GM06990 (cell line): ENCODE measurements at regions not wholly inside any gene's neighbourhood (a gene's known extent, or its start where the extent isn't known, plus 50 kb on each side); places are given as distances from the start of the nearest gene placed in this dataset.

Source experiments
- DNase-seq: peaks from one replicate; pipeline ENCODE4 v3.0.0-alpha.2; 2011; ENCODE audit not compliant: insufficient read length; ENCODE audit errors: extremely low read depth
- H3K27me3 ChIP-seq: replicated peaks from 2 replicates; pipeline ENCODE4 v1.6.0; 2011; ENCODE audit warnings: low read length; ENCODE audit not compliant: control insufficient read depth, insufficient read depth
- H3K36me3 ChIP-seq: 2 replicates; pipeline ENCODE4 v1.5.1; 2011; ENCODE audit warnings: low read length; ENCODE audit not compliant: control insufficient read depth, insufficient read depth
- H3K4me3 ChIP-seq: replicated peaks from 2 replicates; pipeline ENCODE4 v1.5.1; 2011; ENCODE audit warnings: low read depth, mild to moderate bottlenecking, control low read depth, low read length
- CTCF ChIP-seq: IDR thresholded peaks from 2 replicates; pipeline ENCODE4 v1.5.1; 2011; ENCODE audit warnings: low read length, control low read depth, mild to moderate bottlenecking, inconsistent platforms; ENCODE audit not compliant: insufficient read depth, poor library complexity, severe bottlenecking

- DNase-seq = no peak
- no peak for TF ChIP-seq CTCF
- Histone ChIP-seq H3K36me3 (peaks cover 3% of the 10 kb centered on the region), H3K4me3 (no peak overlapping the region), H3K27me3 (no peaks in the 10 kb centered on the region)
These were observed 94.0 kb downstream of the ZNF608 start for GRCh38 chr5:124652514-124652819.

- Histone ChIP-seq H3K36me3 (peaks cover 3% of the 10 kb centered on the region), H3K4me3 (peak overlapping the region; percentile 69), H3K27me3 (no peaks in the 10 kb centered on the region)
- TF ChIP-seq CTCF = no peak
- DNase-seq = peak; percentile 77
These were observed 94.6 kb downstream of the ZNF608 start for GRCh38 chr5:124651663-124652513.

GRCh38 chr5:124650951-124651662 lies 95.3 kb downstream of the ZNF608 start:
- Histone ChIP-seq H3K36me3 (peaks cover 3% of the 10 kb centered on the region), H3K27me3 (no peaks in the 10 kb centered on the region), H3K4me3 (peak overlapping the region; percentile 69)
- no peak for TF ChIP-seq CTCF
- DNase-seq = no peak

GRCh38 chr5:124650147-124650561 lies 96.3 kb downstream of the ZNF608 start:
- Histone ChIP-seq H3K27me3 (no peaks in the 10 kb centered on the region), H3K36me3 (peaks cover 3% of the 10 kb centered on the region), H3K4me3 (no peak overlapping the region; the same call in 1 of the 2 replicates)
- peak; percentile 78 for DNase-seq
- TF ChIP-seq CTCF = no peak

- DNase-seq = peak; percentile 88
- H3K27me3 ChIP-seq = no peaks in the 10 kb centered on the region
These were observed 96.8 kb downstream of the ZNF608 start for GRCh38 chr5:124649491-124650146.

More at GRCh38 chr5:124649491-124650146, 96.8 kb downstream of the ZNF608 start:
- TF ChIP-seq CTCF = no peak
- peaks cover 3% of the 10 kb centered on the region for H3K36me3 ChIP-seq
- no peak overlapping the region; the same call in 1 of the 2 replicates for H3K4me3 ChIP-seq
